ENCODE measurements at regions not wholly inside any gene's neighbourhood (a gene's known extent, or its start where the extent isn't known, plus 50 kb on each side); places are given as distances from the start of the nearest gene placed in this dataset.

- Histone ChIP-seq H3K4me3 (no peak overlapping the region), H3K4me2 (no peak overlapping the region), H3K9me3 (ENCODE audit: insufficient read depth, low read depth) (no peaks in the 10 kb centered on the region), H3K36me3 (ENCODE audit: low read depth) (no peaks in the 10 kb centered on the region), H2AFZ (no peak overlapping the region), H3K79me2 (ENCODE audit: low read depth) (no peaks in the 10 kb centered on the region), H4K20me1 (ENCODE audit: insufficient read depth) (no peaks in the 10 kb centered on the region), H3F3A (ENCODE audit: insufficient read depth, low read depth) (no peaks in the 10 kb centered on the region), H3K9me2 (ENCODE audit: insufficient read depth) (no peaks in the 10 kb centered on the region), H3K27me3 (ENCODE audit: insufficient read depth, low read depth) (no peaks in the 10 kb centered on the region), H3K27ac (no peak overlapping the region), H3K4me1 (replicated peaks; ENCODE audit: insufficient read depth) (no peaks in the 10 kb centered on the region)
- ChIA-PET POLR2A (ENCODE audit: unreplicated experiment) (no interaction called here), CTCF (no interaction called here)
- intact Hi-C loops (cut with micrococcal nuclease; ENCODE audit: unreplicated experiment): no loop called here
- BruUV-seq (replicated peaks): no TSS peak
- no peak for DNase-seq
- TF ChIP-seq, protein P1, sequence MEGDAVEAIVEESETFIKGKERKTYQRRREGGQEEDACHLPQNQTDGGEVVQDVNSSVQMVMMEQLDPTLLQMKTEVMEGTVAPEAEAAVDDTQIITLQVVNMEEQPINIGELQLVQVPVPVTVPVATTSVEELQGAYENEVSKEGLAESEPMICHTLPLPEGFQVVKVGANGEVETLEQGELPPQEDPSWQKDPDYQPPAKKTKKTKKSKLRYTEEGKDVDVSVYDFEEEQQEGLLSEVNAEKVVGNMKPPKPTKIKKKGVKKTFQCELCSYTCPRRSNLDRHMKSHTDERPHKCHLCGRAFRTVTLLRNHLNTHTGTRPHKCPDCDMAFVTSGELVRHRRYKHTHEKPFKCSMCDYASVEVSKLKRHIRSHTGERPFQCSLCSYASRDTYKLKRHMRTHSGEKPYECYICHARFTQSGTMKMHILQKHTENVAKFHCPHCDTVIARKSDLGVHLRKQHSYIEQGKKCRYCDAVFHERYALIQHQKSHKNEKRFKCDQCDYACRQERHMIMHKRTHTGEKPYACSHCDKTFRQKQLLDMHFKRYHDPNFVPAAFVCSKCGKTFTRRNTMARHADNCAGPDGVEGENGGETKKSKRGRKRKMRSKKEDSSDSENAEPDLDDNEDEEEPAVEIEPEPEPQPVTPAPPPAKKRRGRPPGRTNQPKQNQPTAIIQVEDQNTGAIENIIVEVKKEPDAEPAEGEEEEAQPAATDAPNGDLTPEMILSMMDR (conservative IDR thresholded peaks at IDR 0.05): no peak
- no peak for TF ChIP-seq EZH2 (IDR thresholded peaks at IDR 0.05; ENCODE audit: low read depth)
These were observed 1224.0 kb downstream of the SLC16A7 start for GRCh38 chr12:60819794-60820193.

DNA sequence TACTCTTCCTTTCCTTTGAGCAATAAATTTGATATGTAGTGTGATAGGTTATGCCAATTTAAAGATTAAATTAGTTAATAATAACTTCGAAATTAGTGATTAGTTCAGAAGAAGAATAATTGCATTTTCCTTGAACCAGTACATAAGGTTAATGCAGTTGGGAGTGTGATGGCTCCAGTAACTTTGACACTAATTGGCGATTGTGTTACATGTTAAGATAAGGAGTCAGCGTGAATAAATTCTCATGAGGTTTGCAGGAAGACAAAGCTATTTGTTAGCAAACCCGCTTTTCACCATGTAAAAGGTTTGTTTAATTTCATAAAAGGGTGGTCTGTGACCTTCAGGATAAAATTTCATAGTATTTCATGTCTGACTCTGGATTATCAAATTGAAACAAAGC, 1226.8 kb downstream of the SLC16A7 start:
- H3K4me1 ChIP-seq (replicated peaks; ENCODE audit: insufficient read depth): no peaks in the 10 kb centered on the region
- H3K27ac ChIP-seq: no peak overlapping the region
- ChIA-PET CTCF (no interaction called here), POLR2A (ENCODE audit: unreplicated experiment) (no interaction called here)
- TF ChIP-seq EZH2 (IDR thresholded peaks at IDR 0.05; ENCODE audit: low read depth): no peak
- TF ChIP-seq, protein P1 (conservative IDR thresholded peaks at IDR 0.05): no peak
- no peaks in the 10 kb centered on the region for H3K36me3 ChIP-seq (ENCODE audit: low read depth)
- no peak overlapping the region for H3K4me3 ChIP-seq
- H3F3A ChIP-seq (ENCODE audit: insufficient read depth, low read depth): no peaks in the 10 kb centered on the region
- no peak overlapping the region for H3K4me2 ChIP-seq
- no peaks in the 10 kb centered on the region for H3K9me3 ChIP-seq (ENCODE audit: insufficient read depth, low read depth)
- H4K20me1 ChIP-seq (ENCODE audit: insufficient read depth): no peaks in the 10 kb centered on the region
- no TSS peak for BruUV-seq (replicated peaks)
- intact Hi-C loops (cut with micrococcal nuclease; ENCODE audit: unreplicated experiment): no loop called here
- no peaks in the 10 kb centered on the region for H3K9me2 ChIP-seq (ENCODE audit: insufficient read depth)
- no peaks in the 10 kb centered on the region for H3K27me3 ChIP-seq (ENCODE audit: insufficient read depth, low read depth)
- DNase-seq: no peak
- H3K79me2 ChIP-seq (ENCODE audit: low read depth): no peaks in the 10 kb centered on the region
- H2AFZ ChIP-seq: no peak overlapping the region

DNA sequence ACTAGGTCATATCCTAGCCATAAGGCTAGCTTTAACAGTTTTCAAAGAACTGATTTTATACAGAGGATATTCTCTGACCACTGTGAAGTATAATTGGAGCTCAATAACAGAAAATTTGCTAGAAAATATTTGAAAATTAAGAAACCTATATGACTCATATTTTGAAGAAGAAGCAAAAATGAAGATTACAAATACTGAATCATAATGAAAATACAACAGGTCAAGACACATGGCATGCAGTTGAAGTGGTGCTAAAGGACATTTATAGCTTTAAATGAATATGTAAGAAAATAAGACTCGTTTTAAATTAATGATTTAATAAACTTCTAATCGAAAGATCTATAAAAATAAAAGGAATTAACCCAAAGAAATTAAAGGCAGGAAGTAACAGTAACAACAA, 1234.6 kb downstream of the SLC16A7 start:
- H3K79me2 ChIP-seq (ENCODE audit: low read depth): no peaks in the 10 kb centered on the region
- no peaks in the 10 kb centered on the region for H3K4me1 ChIP-seq (replicated peaks; ENCODE audit: insufficient read depth)
- H3K27me3 ChIP-seq (ENCODE audit: insufficient read depth, low read depth): no peaks in the 10 kb centered on the region
- no peak overlapping the region for H2AFZ ChIP-seq
- no TSS peak for BruUV-seq (replicated peaks)
- no peak for TF ChIP-seq EZH2 (IDR thresholded peaks at IDR 0.05; ENCODE audit: low read depth)
- TF ChIP-seq, protein P1 (conservative IDR thresholded peaks at IDR 0.05): no peak
- ChIA-PET POLR2A (ENCODE audit: unreplicated experiment) (no interaction called here), CTCF (no interaction called here)
- no peak overlapping the region for H3K4me3 ChIP-seq
- no peaks in the 10 kb centered on the region for H3K36me3 ChIP-seq (ENCODE audit: low read depth)
- intact Hi-C loops (cut with micrococcal nuclease; ENCODE audit: unreplicated experiment): no loop called here
- no peak overlapping the region for H3K27ac ChIP-seq
- no peak overlapping the region for H3K4me2 ChIP-seq
- H3K9me3 ChIP-seq (ENCODE audit: insufficient read depth, low read depth): no peaks in the 10 kb centered on the region
- H3K9me2 ChIP-seq (ENCODE audit: insufficient read depth): no peaks in the 10 kb centered on the region
- H4K20me1 ChIP-seq (ENCODE audit: insufficient read depth): no peaks in the 10 kb centered on the region
- DNase-seq: no peak
- no peaks in the 10 kb centered on the region for H3F3A ChIP-seq (ENCODE audit: insufficient read depth, low read depth)
